ENCODE measurements at regions not wholly inside any gene's neighbourhood (a gene's known extent, or its start where the extent isn't known, plus 50 kb on each side); places are given as distances from the start of the nearest gene placed in this dataset.

DNA sequence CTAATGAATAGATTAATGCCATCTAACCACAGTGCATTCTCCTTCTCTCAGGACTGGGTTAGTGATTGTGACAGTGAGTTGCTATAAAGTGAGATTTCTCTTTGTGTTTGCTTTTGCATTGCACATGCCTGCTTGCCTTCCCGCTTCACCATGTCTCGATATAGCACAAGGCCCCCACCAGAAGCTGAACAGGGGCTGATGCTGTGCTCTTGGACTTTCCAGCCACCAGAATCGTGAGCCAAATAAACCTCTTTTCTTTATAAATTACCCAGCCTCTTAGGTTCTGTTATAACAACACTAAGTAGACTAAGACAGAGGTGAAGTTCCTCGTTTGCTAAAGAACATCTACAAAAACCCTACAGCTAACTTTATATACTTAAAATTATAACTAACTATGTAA lies 173.0 kb downstream of the KIF26A start (continued):
- TF ChIP-seq, protein P1, sequence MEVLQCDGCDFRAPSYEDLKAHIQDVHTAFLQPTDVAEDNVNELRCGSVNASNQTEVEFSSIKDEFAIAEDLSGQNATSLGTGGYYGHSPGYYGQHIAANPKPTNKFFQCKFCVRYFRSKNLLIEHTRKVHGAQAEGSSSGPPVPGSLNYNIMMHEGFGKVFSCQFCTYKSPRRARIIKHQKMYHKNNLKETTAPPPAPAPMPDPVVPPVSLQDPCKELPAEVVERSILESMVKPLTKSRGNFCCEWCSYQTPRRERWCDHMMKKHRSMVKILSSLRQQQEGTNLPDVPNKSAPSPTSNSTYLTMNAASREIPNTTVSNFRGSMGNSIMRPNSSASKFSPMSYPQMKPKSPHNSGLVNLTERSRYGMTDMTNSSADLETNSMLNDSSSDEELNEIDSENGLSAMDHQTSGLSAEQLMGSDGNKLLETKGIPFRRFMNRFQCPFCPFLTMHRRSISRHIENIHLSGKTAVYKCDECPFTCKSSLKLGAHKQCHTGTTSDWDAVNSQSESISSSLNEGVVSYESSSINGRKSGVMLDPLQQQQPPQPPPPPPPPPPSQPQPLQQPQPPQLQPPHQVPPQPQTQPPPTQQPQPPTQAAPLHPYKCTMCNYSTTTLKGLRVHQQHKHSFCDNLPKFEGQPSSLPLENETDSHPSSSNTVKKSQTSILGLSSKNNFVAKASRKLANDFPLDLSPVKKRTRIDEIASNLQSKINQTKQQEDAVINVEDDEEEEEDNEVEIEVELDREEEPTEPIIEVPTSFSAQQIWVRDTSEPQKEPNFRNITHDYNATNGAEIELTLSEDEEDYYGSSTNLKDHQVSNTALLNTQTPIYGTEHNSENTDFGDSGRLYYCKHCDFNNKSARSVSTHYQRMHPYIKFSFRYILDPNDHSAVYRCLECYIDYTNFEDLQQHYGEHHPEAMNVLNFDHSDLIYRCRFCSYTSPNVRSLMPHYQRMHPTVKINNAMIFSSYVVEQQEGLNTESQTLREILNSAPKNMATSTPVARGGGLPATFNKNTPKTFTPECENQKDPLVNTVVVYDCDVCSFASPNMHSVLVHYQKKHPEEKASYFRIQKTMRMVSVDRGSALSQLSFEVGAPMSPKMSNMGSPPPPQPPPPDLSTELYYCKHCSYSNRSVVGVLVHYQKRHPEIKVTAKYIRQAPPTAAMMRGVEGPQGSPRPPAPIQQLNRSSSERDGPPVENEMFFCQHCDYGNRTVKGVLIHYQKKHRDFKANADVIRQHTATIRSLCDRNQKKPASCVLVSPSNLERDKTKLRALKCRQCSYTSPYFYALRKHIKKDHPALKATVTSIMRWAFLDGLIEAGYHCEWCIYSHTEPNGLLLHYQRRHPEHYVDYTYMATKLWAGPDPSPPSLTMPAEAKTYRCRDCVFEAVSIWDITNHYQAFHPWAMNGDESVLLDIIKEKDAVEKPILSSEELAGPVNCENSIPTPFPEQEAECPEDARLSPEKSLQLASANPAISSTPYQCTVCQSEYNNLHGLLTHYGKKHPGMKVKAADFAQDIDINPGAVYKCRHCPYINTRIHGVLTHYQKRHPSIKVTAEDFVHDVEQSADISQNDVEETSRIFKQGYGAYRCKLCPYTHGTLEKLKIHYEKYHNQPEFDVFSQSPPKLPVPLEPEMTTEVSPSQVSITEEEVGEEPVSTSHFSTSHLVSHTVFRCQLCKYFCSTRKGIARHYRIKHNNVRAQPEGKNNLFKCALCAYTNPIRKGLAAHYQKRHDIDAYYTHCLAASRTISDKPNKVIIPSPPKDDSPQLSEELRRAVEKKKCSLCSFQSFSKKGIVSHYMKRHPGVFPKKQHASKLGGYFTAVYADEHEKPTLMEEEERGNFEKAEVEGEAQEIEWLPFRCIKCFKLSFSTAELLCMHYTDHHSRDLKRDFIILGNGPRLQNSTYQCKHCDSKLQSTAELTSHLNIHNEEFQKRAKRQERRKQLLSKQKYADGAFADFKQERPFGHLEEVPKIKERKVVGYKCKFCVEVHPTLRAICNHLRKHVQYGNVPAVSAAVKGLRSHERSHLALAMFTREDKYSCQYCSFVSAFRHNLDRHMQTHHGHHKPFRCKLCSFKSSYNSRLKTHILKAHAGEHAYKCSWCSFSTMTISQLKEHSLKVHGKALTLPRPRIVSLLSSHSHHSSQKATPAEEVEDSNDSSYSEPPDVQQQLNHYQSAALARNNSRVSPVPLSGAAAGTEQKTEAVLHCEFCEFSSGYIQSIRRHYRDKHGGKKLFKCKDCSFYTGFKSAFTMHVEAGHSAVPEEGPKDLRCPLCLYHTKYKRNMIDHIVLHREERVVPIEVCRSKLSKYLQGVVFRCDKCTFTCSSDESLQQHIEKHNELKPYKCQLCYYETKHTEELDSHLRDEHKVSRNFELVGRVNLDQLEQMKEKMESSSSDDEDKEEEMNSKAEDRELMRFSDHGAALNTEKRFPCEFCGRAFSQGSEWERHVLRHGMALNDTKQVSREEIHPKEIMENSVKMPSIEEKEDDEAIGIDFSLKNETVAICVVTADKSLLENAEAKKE (CRISPR knock-in tag; IDR thresholded peaks at IDR 0.05), result no peak
- no peak for TF ChIP-seq CREB1 (CRISPR knock-in tag; IDR thresholded peaks at IDR 0.05; ENCODE audit: low read depth)
- TF ChIP-seq EZH2 (IDR thresholded peaks at IDR 0.05; ENCODE audit: low read depth, unreplicated experiment), result no peak

DNA sequence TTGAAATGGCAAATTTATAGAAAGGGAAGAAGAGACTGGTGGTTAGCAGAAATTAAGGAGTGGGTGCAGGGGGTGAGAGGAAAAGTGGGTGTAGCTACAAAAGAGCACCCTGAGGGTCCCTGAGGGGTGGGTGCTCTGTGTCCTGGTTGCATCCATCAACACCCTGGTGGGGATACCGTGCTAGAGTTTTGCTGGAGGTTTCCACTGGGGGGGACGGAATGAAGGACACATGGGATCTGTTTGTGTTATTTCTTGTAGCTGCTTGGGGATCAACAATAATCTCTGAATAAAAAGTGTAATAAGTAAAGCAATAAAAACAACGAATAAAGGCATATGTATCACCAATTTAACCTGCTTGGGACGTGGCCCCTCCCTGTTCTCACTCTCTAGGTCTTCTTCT lies 175.3 kb downstream of the KIF26A start:
- no peak for ATAC-seq
- Histone ChIP-seq H3K27ac (ENCODE audit: low read depth) (no peak overlapping the region), H3K4me2 (no peak overlapping the region), H2AFZ (no peak overlapping the region), H3K4me1 (ENCODE audit: insufficient read depth) (no peaks in the 10 kb centered on the region), H3K9me2 (ENCODE audit: insufficient read depth) (no peaks in the 10 kb centered on the region; the same call in 1 of the 2 replicates), H3K79me2 (replicated peaks; ENCODE audit: insufficient read depth) (no peaks in the 10 kb centered on the region), H3F3A (replicated peaks; ENCODE audit: low read depth) (no peaks in the 10 kb centered on the region), H3K4me3 (no peak overlapping the region), H3K36me3 (ENCODE audit: insufficient read depth) (no peaks in the 10 kb centered on the region), H4K20me1 (replicated peaks; ENCODE audit: insufficient read depth) (no peaks in the 10 kb centered on the region), H3K27me3 (ENCODE audit: insufficient read depth) (no peaks in the 10 kb centered on the region)
- Mint-ChIP-seq H3K27ac (no peak overlapping the region), H3K4me3 (no peak overlapping the region), H3K27me3 (ENCODE audit: insufficient read depth, low read depth, poor library complexity) (no peaks in the 10 kb centered on the region), H3K36me3 (ENCODE audit: low read depth) (no peaks in the 10 kb centered on the region), H3K4me1 (no peaks in the 10 kb centered on the region), H3K9me3 (peaks cover 6% of the 10 kb centered on the region; the same call in 1 of the 3 replicates)
- DNase-seq (ENCODE audit: low spot score), result no peak
- no peak for TF ChIP-seq ZNF331 (CRISPR knock-in tag; IDR thresholded peaks at IDR 0.05; ENCODE audit: low read depth)
- TF ChIP-seq CREB1 (CRISPR knock-in tag; IDR thresholded peaks at IDR 0.05; ENCODE audit: low read depth), result no peak
- TF ChIP-seq EZH2phosphoT487 (IDR thresholded peaks at IDR 0.05; ENCODE audit: unreplicated experiment), result no peak
- TF ChIP-seq EZH2 (IDR thresholded peaks at IDR 0.05; ENCODE audit: low read depth, unreplicated experiment), result no peak
- TF ChIP-seq JUNB (IDR thresholded peaks at IDR 0.05; ENCODE audit: unreplicated experiment), result no peak
- TF ChIP-seq, protein P2, sequence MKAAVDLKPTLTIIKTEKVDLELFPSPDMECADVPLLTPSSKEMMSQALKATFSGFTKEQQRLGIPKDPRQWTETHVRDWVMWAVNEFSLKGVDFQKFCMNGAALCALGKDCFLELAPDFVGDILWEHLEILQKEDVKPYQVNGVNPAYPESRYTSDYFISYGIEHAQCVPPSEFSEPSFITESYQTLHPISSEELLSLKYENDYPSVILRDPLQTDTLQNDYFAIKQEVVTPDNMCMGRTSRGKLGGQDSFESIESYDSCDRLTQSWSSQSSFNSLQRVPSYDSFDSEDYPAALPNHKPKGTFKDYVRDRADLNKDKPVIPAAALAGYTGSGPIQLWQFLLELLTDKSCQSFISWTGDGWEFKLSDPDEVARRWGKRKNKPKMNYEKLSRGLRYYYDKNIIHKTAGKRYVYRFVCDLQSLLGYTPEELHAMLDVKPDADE (IDR thresholded peaks at IDR 0.05), result no peak
- TF ChIP-seq, protein P1 (CRISPR knock-in tag; IDR thresholded peaks at IDR 0.05), result no peak
- TF ChIP-seq NANOG (IDR thresholded peaks at IDR 0.05; ENCODE audit: borderline replicate concordance), result no peak
- no peak for TF ChIP-seq POLR2AphosphoS5 (IDR thresholded peaks at IDR 0.05; ENCODE audit: low read depth)

Measured in GM23338 (cell line).